ENCODE measurements at regions not wholly inside any gene's neighbourhood (a gene's known extent, or its start where the extent isn't known, plus 50 kb on each side); places are given as distances from the start of the nearest gene placed in this dataset.

DNA sequence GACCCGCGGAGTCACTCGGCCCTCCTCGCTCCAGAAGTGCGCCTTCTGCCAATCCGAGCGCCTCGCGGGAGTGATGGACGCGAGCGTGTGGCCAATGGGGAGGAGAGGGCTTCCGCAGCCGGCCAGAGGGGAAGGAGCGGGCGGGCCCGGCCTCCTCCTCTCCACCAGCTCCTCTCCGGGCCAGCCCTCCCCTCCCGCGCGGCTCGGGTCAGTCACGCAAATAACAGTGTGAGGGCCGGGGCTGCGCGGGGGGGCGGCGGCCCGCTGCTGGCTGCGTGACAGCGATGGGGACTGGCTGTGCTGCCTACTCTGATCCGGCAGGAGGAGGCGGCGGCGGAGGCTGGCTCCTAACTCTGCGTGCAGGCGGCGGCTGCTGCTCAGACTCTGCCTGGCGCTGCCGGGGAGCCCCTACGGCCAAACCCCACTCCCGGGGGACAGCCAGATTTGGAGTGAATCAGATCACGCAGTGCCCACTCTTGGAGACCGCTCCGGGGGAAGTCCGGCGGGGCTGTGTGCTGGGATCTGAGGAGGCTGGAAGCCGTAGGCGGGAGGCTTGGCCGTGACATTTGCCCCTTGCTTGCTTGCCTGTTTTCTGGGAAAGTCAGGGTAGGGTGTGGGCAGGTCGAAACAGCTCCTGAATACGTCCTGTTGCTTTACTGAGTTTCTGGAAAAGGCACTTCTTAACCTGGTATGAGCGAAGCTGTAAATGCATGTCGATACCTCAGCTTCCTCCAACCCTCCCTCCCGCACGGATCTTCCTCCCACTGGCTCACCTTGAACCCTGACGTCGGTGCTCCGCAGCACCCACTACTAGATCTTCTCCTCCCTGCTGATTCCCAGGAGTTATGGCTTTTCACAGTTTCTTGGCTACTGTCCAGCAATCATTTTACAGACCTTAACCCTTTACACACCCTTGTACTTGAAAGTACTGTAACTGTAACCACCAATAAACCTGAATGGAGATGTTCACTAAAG, 97.9 kb upstream of the SERTAD2 start (continued):
- TF ChIP-seq SRSF9 (IDR thresholded peaks at IDR 0.05; ENCODE audit: borderline replicate concordance, insufficient read depth, low read depth, low read length, poor library complexity, severe bottlenecking) (no peak), TSC22D2 (CRISPR knock-in tag; IDR thresholded peaks at IDR 0.05; ENCODE audit: borderline replicate concordance) (0 out of 2 replicates have a peak, but pooled peaks have one; percentile 49), BATF2 (CRISPR knock-in tag; IDR thresholded peaks at IDR 0.05) (no peak), ZNF24 (IDR thresholded peaks at IDR 0.05) (no peak), ZNF607 (CRISPR knock-in tag; IDR thresholded peaks at IDR 0.05; ENCODE audit: borderline replicate concordance) (peak; percentile 65; the same call in 1 of the 2 replicates), EZH2 (conservative IDR thresholded peaks at IDR 0.05; ENCODE audit: low read depth, low read length) (no peak), HNF1A (IDR thresholded peaks at IDR 0.05; ENCODE audit: low read depth) (no peak), HNF1A (CRISPR knock-in tag; IDR thresholded peaks at IDR 0.05; ENCODE audit: borderline replicate concordance) (peak; percentile 37; the same call in 1 of the 2 replicates), ZFX (CRISPR knock-in tag; IDR thresholded peaks at IDR 0.05; ENCODE audit: low read depth) (peak; percentile 83), ATAD3A (CRISPR knock-in tag; IDR thresholded peaks at IDR 0.05) (no peak), ZNF720 (CRISPR knock-in tag; IDR thresholded peaks at IDR 0.05) (no peak), PPARG (CRISPR knock-in tag; conservative IDR thresholded peaks at IDR 0.05) (no peak), HOXA7 (CRISPR knock-in tag; IDR thresholded peaks at IDR 0.05) (no peak), ZFP90 (CRISPR knock-in tag; IDR thresholded peaks at IDR 0.05; ENCODE audit: borderline replicate concordance) (peak; percentile 85), ARID4A (CRISPR knock-in tag; IDR thresholded peaks at IDR 0.05; ENCODE audit: borderline replicate concordance) (peak; percentile 75; the same call in 1 of the 2 replicates), ZNF556 (CRISPR knock-in tag; IDR thresholded peaks at IDR 0.05; ENCODE audit: borderline replicate concordance) (0 out of 2 replicates have a peak, but pooled peaks have one; percentile 72), PHF8 (CRISPR knock-in tag; IDR thresholded peaks at IDR 0.05) (peak; percentile 73), MLLT10 (CRISPR knock-in tag; IDR thresholded peaks at IDR 0.05) (no peak), CEBPG (CRISPR knock-in tag; IDR thresholded peaks at IDR 0.05) (no peak)

Measured in HepG2 (cell line).